H1 (cell line): ENCODE measurements at regions not wholly inside any gene's neighbourhood (a gene's known extent, or its start where the extent isn't known, plus 50 kb on each side); places are given as distances from the start of the nearest gene placed in this dataset.

Experiments
- TF ChIP-seq, protein P1 (sequence below): fragments of 300-600 bp; sonication (generic); IDR thresholded peaks from 2 replicates; pipeline ENCODE4 v1.7.1; 2012; ENCODE audit warnings: low read length, moderate library complexity, mild to moderate bottlenecking, inconsistent platforms; ENCODE audit not compliant: insufficient replicate concordance

DNA sequence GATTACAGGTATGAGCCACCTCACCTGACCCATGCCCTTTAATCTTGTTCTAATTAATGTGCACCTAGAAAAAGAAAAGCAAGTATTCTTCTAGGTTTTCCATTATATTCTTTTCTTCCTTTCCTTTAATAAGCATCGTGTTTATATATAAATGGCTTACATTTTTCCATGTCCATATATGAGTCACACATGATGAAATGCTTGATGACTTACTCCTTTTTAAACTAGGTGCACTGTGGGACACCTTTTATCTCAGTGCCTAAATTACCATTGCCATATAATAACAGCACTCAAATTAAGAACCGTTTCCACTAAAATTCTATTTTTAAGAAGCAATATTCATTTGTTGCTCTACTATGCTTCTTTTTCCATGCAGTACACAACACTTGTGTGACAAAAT is 363.3 kb downstream of the LIG4 start (continued):
- TF ChIP-seq, protein P1, sequence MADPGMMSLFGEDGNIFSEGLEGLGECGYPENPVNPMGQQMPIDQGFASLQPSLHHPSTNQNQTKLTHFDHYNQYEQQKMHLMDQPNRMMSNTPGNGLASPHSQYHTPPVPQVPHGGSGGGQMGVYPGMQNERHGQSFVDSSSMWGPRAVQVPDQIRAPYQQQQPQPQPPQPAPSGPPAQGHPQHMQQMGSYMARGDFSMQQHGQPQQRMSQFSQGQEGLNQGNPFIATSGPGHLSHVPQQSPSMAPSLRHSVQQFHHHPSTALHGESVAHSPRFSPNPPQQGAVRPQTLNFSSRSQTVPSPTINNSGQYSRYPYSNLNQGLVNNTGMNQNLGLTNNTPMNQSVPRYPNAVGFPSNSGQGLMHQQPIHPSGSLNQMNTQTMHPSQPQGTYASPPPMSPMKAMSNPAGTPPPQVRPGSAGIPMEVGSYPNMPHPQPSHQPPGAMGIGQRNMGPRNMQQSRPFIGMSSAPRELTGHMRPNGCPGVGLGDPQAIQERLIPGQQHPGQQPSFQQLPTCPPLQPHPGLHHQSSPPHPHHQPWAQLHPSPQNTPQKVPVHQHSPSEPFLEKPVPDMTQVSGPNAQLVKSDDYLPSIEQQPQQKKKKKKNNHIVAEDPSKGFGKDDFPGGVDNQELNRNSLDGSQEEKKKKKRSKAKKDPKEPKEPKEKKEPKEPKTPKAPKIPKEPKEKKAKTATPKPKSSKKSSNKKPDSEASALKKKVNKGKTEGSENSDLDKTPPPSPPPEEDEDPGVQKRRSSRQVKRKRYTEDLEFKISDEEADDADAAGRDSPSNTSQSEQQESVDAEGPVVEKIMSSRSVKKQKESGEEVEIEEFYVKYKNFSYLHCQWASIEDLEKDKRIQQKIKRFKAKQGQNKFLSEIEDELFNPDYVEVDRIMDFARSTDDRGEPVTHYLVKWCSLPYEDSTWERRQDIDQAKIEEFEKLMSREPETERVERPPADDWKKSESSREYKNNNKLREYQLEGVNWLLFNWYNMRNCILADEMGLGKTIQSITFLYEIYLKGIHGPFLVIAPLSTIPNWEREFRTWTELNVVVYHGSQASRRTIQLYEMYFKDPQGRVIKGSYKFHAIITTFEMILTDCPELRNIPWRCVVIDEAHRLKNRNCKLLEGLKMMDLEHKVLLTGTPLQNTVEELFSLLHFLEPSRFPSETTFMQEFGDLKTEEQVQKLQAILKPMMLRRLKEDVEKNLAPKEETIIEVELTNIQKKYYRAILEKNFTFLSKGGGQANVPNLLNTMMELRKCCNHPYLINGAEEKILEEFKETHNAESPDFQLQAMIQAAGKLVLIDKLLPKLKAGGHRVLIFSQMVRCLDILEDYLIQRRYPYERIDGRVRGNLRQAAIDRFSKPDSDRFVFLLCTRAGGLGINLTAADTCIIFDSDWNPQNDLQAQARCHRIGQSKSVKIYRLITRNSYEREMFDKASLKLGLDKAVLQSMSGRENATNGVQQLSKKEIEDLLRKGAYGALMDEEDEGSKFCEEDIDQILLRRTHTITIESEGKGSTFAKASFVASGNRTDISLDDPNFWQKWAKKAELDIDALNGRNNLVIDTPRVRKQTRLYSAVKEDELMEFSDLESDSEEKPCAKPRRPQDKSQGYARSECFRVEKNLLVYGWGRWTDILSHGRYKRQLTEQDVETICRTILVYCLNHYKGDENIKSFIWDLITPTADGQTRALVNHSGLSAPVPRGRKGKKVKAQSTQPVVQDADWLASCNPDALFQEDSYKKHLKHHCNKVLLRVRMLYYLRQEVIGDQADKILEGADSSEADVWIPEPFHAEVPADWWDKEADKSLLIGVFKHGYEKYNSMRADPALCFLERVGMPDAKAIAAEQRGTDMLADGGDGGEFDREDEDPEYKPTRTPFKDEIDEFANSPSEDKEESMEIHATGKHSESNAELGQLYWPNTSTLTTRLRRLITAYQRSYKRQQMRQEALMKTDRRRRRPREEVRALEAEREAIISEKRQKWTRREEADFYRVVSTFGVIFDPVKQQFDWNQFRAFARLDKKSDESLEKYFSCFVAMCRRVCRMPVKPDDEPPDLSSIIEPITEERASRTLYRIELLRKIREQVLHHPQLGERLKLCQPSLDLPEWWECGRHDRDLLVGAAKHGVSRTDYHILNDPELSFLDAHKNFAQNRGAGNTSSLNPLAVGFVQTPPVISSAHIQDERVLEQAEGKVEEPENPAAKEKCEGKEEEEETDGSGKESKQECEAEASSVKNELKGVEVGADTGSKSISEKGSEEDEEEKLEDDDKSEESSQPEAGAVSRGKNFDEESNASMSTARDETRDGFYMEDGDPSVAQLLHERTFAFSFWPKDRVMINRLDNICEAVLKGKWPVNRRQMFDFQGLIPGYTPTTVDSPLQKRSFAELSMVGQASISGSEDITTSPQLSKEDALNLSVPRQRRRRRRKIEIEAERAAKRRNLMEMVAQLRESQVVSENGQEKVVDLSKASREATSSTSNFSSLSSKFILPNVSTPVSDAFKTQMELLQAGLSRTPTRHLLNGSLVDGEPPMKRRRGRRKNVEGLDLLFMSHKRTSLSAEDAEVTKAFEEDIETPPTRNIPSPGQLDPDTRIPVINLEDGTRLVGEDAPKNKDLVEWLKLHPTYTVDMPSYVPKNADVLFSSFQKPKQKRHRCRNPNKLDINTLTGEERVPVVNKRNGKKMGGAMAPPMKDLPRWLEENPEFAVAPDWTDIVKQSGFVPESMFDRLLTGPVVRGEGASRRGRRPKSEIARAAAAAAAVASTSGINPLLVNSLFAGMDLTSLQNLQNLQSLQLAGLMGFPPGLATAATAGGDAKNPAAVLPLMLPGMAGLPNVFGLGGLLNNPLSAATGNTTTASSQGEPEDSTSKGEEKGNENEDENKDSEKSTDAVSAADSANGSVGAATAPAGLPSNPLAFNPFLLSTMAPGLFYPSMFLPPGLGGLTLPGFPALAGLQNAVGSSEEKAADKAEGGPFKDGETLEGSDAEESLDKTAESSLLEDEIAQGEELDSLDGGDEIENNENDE, result no peak
